Small intestine (tissue), 7 donors: ENCODE measurements at regions not wholly inside any gene's neighbourhood (a gene's known extent, or its start where the extent isn't known, plus 50 kb on each side); places are given as distances from the start of the nearest gene placed in this dataset.

Experiments used
- DNase-seq, 2 donors: peaks; one replicate each; pipeline versions ENCODE4 v3.0.0 to v3.0.0-alpha.2; 2013
- FAIRE-seq: peaks from 2 replicates; lab custom pipeline; 2012; peaks lifted over from hg19 to GRCh38; lab: Jason Lieb, UNC
- H3K27ac ChIP-seq, 3 donors: one replicate each; pipeline ENCODE4 v1.5.1; 2013; ENCODE audit warnings: low read length in 2 of 3, mild to moderate bottlenecking in 2 of 3, control low read depth in 1 of 3, inconsistent platforms in 1 of 3, low read depth in 1 of 3, moderate library complexity in 1 of 3
- H3K27me3 ChIP-seq, 3 donors: one replicate each; pipeline ENCODE4 v1.6.1; 2013; ENCODE audit warnings: low read length in 3 of 3, inconsistent platforms in 1 of 3; ENCODE audit not compliant: control insufficient read depth in 3 of 3, insufficient read depth in 3 of 3
- H3K36me3 ChIP-seq, 3 donors: one replicate each; pipeline ENCODE4 v1.6.1; 2013; ENCODE audit warnings: low read length in 3 of 3, inconsistent platforms in 1 of 3, low read depth in 1 of 3, mild to moderate bottlenecking in 1 of 3, moderate library complexity in 1 of 3; ENCODE audit not compliant: control insufficient read depth in 3 of 3, insufficient read depth in 2 of 3
- H3K4me1 ChIP-seq, 3 donors: one replicate each; pipeline ENCODE4 v1.6.1; 2013; ENCODE audit warnings: low read length in 2 of 3, inconsistent platforms in 1 of 3, low read depth in 1 of 3, mild to moderate bottlenecking in 1 of 3, moderate library complexity in 1 of 3; ENCODE audit not compliant: control insufficient read depth in 3 of 3, insufficient read depth in 2 of 3
- H3K4me3 ChIP-seq, 3 donors: one replicate each; pipeline ENCODE4 v1.5.1; 2013; ENCODE audit warnings: low read length in 3 of 3, control low read depth in 1 of 3, inconsistent platforms in 1 of 3, low read depth in 1 of 3, mild to moderate bottlenecking in 1 of 3, moderate library complexity in 1 of 3
- H3K9me3 ChIP-seq, 2 donors: one replicate each; pipeline ENCODE4 v1.6.1; 2013; ENCODE audit warnings: low read depth in 1 of 2, low read length in 1 of 2; ENCODE audit not compliant: control insufficient read depth in 2 of 2, insufficient read depth in 1 of 2
- WGBS, 3 donors: extraction: QIAGEN DNeasy Blood & Tissue Kit; methylation state at CpG; one replicate each; pipeline ENCODE4 v1.1.7; 2013; 5-methylcytosine and 5-hydroxymethylcytosine counted together
- donor health status: healthy with polysubstance abuse.
- donor health status: control.
- donor health status: control.
- donor health status: Bipolar disorder and iron deficiency.
- donor health status: healthy.

GRCh38 chr6:141303907-141304306, 828.8 kb upstream of the GJE1 start:
- Histone ChIP-seq H3K4me3 (no peak overlapping the region), H3K27ac (no peak overlapping the region), H3K4me1 (no peaks in the 10 kb centered on the region), H3K27me3 (peaks cover 0 to 1% (median 0%) of the 10 kb centered on the region in 3 donors), H3K9me3 (no peaks in the 10 kb centered on the region), H3K36me3 (no peaks in the 10 kb centered on the region)
- 86 to 89% (median 88%) methylated on average over 6 of the region's 6 CpGs for WGBS, 3 donors
- DNase-seq (no peak), FAIRE-seq (no peak)

- Histone ChIP-seq H3K36me3 (no peaks in the 10 kb centered on the region), H3K4me3 (no peak overlapping the region), H3K4me1 (no peaks in the 10 kb centered on the region), H3K27me3 (peaks cover 0 to 1% (median 0%) of the 10 kb centered on the region in 3 donors), H3K27ac (no peak overlapping the region), H3K9me3 (no peaks in the 10 kb centered on the region)
- 71 to 79% (median 75%) methylated on average over 1 of the region's 1 CpG for WGBS, 3 donors
- DNase-seq (no peak), FAIRE-seq (no peak)
These were observed 830.9 kb upstream of the GJE1 start for GRCh38 chr6:141301779-141302178.

- Histone ChIP-seq H3K4me3 (no peak overlapping the region), H3K27me3 (no peaks in the 10 kb centered on the region), H3K27ac (no peak overlapping the region), H3K36me3 (no peaks in the 10 kb centered on the region), H3K9me3 (peaks cover 0 to 12% of the 10 kb centered on the region in 2 donors), H3K4me1 (no peaks in the 10 kb centered on the region)
- WGBS, 3 donors: 65 to 72% (median 71%) methylated on average over 3 of the region's 3 CpGs
- DNase-seq: no peak
- no peak for FAIRE-seq
These were observed 841.6 kb upstream of the GJE1 start for GRCh38 chr6:141290941-141291721.

GRCh38 chr6:141288947-141289346, 843.8 kb upstream of the GJE1 start:
- no peak for DNase-seq
- Histone ChIP-seq H3K4me1 (no peaks in the 10 kb centered on the region), H3K36me3 (no peaks in the 10 kb centered on the region), H3K9me3 (peaks cover 0 to 12% of the 10 kb centered on the region in 2 donors), H3K27ac (no peak overlapping the region), H3K27me3 (no peaks in the 10 kb centered on the region), H3K4me3 (no peak overlapping the region)
- WGBS, 3 donors: 94 to 95% (median 94%) methylated on average over 5 of the region's 5 CpGs
- FAIRE-seq: no peak

GRCh38 chr6:141282263-141282662, 850.5 kb upstream of the GJE1 start:
- FAIRE-seq (no peak), DNase-seq (no peak)
- WGBS, 3 donors: 93 to 100% (median 96%) methylated on average over 1 of the region's 1 CpG
- Histone ChIP-seq H3K9me3 (peaks cover 0 to 3% of the 10 kb centered on the region in 2 donors), H3K4me3 (no peak overlapping the region), H3K36me3 (no peaks in the 10 kb centered on the region), H3K4me1 (no peaks in the 10 kb centered on the region), H3K27me3 (no peaks in the 10 kb centered on the region), H3K27ac (no peak overlapping the region)

- Histone ChIP-seq H3K4me1 (no peaks in the 10 kb centered on the region), H3K36me3 (no peaks in the 10 kb centered on the region), H3K4me3 (no peak overlapping the region), H3K27me3 (no peaks in the 10 kb centered on the region), H3K9me3 (no peaks in the 10 kb centered on the region), H3K27ac (no peak overlapping the region)
- DNase-seq: no peak
- no peak for FAIRE-seq
These were observed 863.0 kb upstream of the GJE1 start for GRCh38 chr6:141269684-141270083.

- H3K4me3 ChIP-seq: no peak overlapping the region
- no peaks in the 10 kb centered on the region for H3K4me1 ChIP-seq
- DNase-seq: no peak
- H3K27me3 ChIP-seq: no peaks in the 10 kb centered on the region
- no peak overlapping the region for H3K27ac ChIP-seq
- no peaks in the 10 kb centered on the region for H3K36me3 ChIP-seq
- FAIRE-seq: no peak
- H3K9me3 ChIP-seq: no peaks in the 10 kb centered on the region
- WGBS, 3 donors: 84 to 91% (median 90%) methylated on average over 6 of the region's 6 CpGs
These were observed 865.3 kb upstream of the GJE1 start for GRCh38 chr6:141267420-141267819.

- DNase-seq (no peak), FAIRE-seq (no peak)
- Histone ChIP-seq H3K27me3 (no peaks in the 10 kb centered on the region), H3K9me3 (no peaks in the 10 kb centered on the region), H3K36me3 (no peaks in the 10 kb centered on the region), H3K4me3 (no peak overlapping the region), H3K27ac (no peak overlapping the region), H3K4me1 (no peaks in the 10 kb centered on the region)
- WGBS, 3 donors: 17 to 39% (median 28%) methylated on average over 4 of the region's 4 CpGs
These were observed 866.7 kb upstream of the GJE1 start for GRCh38 chr6:141265756-141266623.
